AG04450 (cell line): ENCODE measurements at regions not wholly inside any gene's neighbourhood (a gene's known extent, or its start where the extent isn't known, plus 50 kb on each side); places are given as distances from the start of the nearest gene placed in this dataset.

Source experiments
- CTCF ChIA-PET: fragments of 300-600, 350-600 bp; formaldehyde crosslinking; extraction: SDS; loops from one replicate; lab custom pipeline; 2022; ENCODE audit warnings: antibody characterized with exemption, inconsistent platforms; lab: Charles Lee
- POLR2A ChIA-PET: fragments of 350-600 bp; formaldehyde crosslinking; extraction: SDS; loops from one replicate; lab custom pipeline; 2021; ENCODE audit warnings: antibody characterized with exemption, inconsistent platforms; lab: Yijun Ruan, JAX
- DNase-seq: peaks from one replicate; pipeline ENCODE4 v3.0.0-alpha.2; 2011; ENCODE audit warnings: low read depth, low spot score
- H3K27ac ChIP-seq: one replicate; pipeline ENCODE4 v1.5.1; 2012; ENCODE audit warnings: low read depth, low read length, control low read depth
- H3K27me3 ChIP-seq: one replicate; pipeline ENCODE4 v1.6.0; 2012; ENCODE audit warnings: low read length; ENCODE audit not compliant: control insufficient read depth, insufficient read depth
- H3K4me3 ChIP-seq: 2 replicates; pipeline ENCODE4 v1.5.1; 2011; ENCODE audit warnings: mild to moderate bottlenecking, low read depth, low read length, control low read depth
- H3K9me3 ChIP-seq: 2 replicates; pipeline ENCODE4 v1.5.1; 2012; ENCODE audit warnings: low read length; ENCODE audit not compliant: control insufficient read depth, insufficient read depth
- TF ChIP-seq, protein P1 (sequence below): IDR thresholded peaks from 2 replicates; pipeline ENCODE4 v1.5.1; 2011; ENCODE audit warnings: low read depth, low read length, control low read depth, inconsistent platforms

DNA sequence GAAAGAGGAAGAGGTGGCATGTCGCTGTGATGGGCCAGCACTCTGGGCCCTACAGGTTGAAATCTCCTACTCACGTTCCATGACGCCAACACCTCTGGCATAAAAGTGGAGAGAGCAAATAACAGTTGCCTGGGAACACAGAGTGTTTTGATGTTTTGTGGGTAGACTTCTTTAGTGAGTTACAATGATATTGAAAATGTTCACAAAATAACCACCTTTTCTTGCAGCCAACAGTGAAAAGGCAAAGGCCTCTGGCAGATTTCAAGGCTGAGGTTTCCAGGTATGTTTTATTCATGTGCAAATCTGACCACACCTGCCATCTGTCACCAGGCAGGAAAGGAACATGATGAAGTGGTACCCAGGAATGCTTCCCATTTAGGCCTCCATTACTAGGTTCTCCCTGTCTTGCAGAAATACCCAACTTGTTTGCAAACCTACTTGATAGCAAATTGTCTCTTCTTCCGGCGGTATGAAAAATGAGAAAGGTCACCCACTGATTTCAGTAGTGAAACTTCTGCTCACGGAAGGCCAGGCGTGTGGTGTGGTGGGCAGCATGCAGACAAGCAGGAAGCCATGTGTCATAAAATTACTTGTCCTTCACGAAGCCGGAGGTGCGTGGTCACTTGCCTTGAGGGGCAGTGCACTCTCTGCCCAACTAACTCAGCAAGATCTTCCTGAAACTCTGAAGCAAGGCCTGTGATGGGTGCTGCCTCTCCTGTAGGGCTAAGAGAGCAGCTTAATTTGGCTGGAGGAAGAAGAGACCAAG, 299.1 kb upstream of the PRDM1 start:
- Histone ChIP-seq H3K27me3 (no peaks in the 10 kb centered on the region), H3K27ac (no peak overlapping the region), H3K4me3 (no peak overlapping the region), H3K9me3 (no peaks in the 10 kb centered on the region)
- TF ChIP-seq, protein P1, sequence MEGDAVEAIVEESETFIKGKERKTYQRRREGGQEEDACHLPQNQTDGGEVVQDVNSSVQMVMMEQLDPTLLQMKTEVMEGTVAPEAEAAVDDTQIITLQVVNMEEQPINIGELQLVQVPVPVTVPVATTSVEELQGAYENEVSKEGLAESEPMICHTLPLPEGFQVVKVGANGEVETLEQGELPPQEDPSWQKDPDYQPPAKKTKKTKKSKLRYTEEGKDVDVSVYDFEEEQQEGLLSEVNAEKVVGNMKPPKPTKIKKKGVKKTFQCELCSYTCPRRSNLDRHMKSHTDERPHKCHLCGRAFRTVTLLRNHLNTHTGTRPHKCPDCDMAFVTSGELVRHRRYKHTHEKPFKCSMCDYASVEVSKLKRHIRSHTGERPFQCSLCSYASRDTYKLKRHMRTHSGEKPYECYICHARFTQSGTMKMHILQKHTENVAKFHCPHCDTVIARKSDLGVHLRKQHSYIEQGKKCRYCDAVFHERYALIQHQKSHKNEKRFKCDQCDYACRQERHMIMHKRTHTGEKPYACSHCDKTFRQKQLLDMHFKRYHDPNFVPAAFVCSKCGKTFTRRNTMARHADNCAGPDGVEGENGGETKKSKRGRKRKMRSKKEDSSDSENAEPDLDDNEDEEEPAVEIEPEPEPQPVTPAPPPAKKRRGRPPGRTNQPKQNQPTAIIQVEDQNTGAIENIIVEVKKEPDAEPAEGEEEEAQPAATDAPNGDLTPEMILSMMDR, result no peak
- DNase-seq, result no peak
- CTCF ChIA-PET, result no interaction called here
- POLR2A ChIA-PET, result no interaction called here

DNA sequence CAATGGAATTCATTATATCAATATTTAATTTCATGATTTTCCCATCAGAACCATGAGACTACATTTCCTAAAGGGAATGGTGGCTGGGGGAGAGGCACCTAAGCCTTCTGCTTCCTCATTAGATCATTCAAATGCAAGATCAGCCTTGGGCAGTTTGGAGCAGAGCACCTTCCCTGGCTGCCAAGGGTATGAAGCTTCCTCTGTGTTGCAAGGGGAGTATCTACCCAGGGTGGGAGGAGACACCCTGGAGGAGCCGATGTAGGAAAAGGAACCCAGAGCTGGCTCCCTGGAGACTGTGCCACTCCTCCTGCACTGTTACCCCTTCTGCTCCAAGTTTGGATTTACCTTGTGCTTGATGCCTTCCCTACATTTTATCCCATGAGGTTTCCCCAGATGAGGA, 299.7 kb upstream of the PRDM1 start:
- H3K9me3 ChIP-seq, result no peaks in the 10 kb centered on the region
- CTCF ChIA-PET, result no interaction called here
- no peaks in the 10 kb centered on the region for H3K27me3 ChIP-seq
- no peak overlapping the region for H3K27ac ChIP-seq
- H3K4me3 ChIP-seq, result no peak overlapping the region
- TF ChIP-seq, protein P1, result no peak
- POLR2A ChIA-PET, result no interaction called here
- no peak for DNase-seq

DNA sequence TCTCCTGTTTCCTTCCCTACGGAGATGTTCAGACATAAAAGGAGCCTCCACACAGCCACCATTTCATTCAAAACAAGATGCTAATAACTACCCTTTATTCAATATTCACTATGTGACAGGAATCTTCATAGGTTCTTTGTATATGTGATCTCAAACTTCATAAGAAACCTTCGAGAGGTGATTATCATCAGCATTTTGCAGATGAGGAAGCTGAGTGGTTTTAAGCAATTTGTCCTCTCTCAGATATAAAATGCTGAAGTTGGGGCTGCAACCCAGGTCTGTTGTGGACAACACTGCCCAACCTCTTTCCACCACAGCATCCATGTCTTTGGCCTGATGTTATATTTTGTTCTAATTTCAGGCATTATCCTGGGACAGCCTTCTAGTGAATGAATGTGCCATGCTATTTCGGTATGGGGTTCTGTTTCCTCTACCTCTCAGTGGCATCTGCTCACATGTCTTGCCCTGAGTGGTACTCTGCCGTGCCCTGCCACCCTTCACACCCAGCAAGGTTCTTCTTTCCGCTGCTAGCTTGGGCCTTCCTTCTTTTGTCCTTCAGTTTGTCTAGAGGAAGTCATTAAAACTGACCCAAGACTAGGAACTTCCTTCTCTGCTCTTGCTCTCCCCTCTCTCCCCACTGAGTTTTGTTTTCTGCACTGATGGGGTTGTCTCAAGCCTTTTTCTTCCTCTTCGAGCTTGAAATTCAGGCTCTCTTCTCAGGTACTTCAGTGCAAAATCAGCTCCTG, 300.9 kb upstream of the PRDM1 start:
- POLR2A ChIA-PET, result no interaction called here
- Histone ChIP-seq H3K27ac (no peak overlapping the region), H3K4me3 (no peak overlapping the region), H3K27me3 (no peaks in the 10 kb centered on the region), H3K9me3 (no peaks in the 10 kb centered on the region)
- TF ChIP-seq, protein P1, result no peak
- no peak for DNase-seq
- CTCF ChIA-PET, result interaction anchor here (1.5 kb wide), 1 partner anchor 438 kb away, joined by 3 read pairs; no protein-coding TSS in a partner anchor

DNA sequence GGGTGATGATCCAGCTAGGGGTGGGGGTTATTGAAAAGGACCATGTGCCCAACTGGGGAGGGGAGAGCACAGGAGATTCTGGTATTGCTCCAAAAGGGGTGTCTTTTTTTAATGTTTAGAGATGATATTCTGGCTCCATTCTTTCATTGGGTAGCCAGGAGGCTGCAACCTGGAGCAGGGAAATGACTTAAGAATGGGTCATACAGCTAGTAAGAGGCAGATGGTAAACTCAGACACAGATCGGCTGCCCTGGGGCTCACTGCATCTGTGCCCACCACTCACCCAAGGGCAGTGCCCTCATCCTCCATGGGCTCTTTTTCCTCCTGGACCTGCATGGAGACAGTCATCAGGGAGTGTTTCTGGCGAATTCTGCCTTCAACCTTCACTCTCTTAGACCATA, 302.0 kb upstream of the PRDM1 start:
- CTCF ChIA-PET, result no interaction called here
- DNase-seq, result no peak

More for the DNA sequence above, 302.0 kb upstream of the PRDM1 start:
- TF ChIP-seq, protein P1, result no peak
- H3K27ac ChIP-seq, result no peak overlapping the region
- POLR2A ChIA-PET, result no interaction called here
- no peak overlapping the region for H3K4me3 ChIP-seq
- no peaks in the 10 kb centered on the region for H3K9me3 ChIP-seq
- no peaks in the 10 kb centered on the region for H3K27me3 ChIP-seq
